Liver (tissue), 8 donors: ENCODE measurements at regions not wholly inside any gene's neighbourhood (a gene's known extent, or its start where the extent isn't known, plus 50 kb on each side); places are given as distances from the start of the nearest gene placed in this dataset.

ENCODE experiments used
- DNase-seq: peaks from one replicate; pipeline ENCODE4 v3.0.0-alpha.2; 2017; ENCODE audit warnings: low spot score
- H3K27ac ChIP-seq, 2 donors: one replicate each; pipeline ENCODE4 v1.7.0; 2013; ENCODE audit warnings: inconsistent platforms in 2 of 2, low read length in 2 of 2, control low read depth in 1 of 2, low read depth in 1 of 2, mild to moderate bottlenecking in 1 of 2
- H3K27me3 ChIP-seq, 4 donors: one replicate each; pipeline versions ENCODE4 v1.6.1 to v1.7.0; 2013; ENCODE audit warnings: low read length in 3 of 4, inconsistent platforms in 1 of 4, mild to moderate bottlenecking in 1 of 4, moderate library complexity in 1 of 4; ENCODE audit not compliant: control insufficient read depth in 4 of 4, insufficient read depth in 4 of 4
- H3K36me3 ChIP-seq, 4 donors: one replicate each; pipeline versions ENCODE4 v1.6.1 to v1.7.0; 2013; ENCODE audit warnings: low read length in 3 of 4, mild to moderate bottlenecking in 3 of 4, low read depth in 1 of 4, moderate library complexity in 1 of 4; ENCODE audit not compliant: control insufficient read depth in 4 of 4, insufficient read depth in 3 of 4
- H3K4me1 ChIP-seq, 4 donors: one replicate each; pipeline versions ENCODE4 v1.6.1 to v1.7.0; 2013; ENCODE audit warnings: low read length in 3 of 4, mild to moderate bottlenecking in 3 of 4, moderate library complexity in 1 of 4; ENCODE audit not compliant: control insufficient read depth in 4 of 4, insufficient read depth in 4 of 4
- H3K4me3 ChIP-seq, 3 donors: one replicate each; pipeline versions ENCODE4 v1.6.1 to v1.7.0; 2013; ENCODE audit warnings: low read length in 3 of 3, control low read depth in 1 of 3, low read depth in 1 of 3, mild to moderate bottlenecking in 1 of 3
- H3K9ac ChIP-seq, 2 donors: one replicate each; pipeline ENCODE4 v1.7.0; 2013; ENCODE audit warnings: low read length in 2 of 2, mild to moderate bottlenecking in 2 of 2, moderate library complexity in 2 of 2, control low read depth in 1 of 2, low read depth in 1 of 2
- H3K9me3 ChIP-seq, 4 donors: one replicate each; pipeline versions ENCODE4 v1.6.1 to v1.7.0; 2013; ENCODE audit warnings: low read length in 3 of 4; ENCODE audit not compliant: control insufficient read depth in 4 of 4
- ATF3 ChIP-seq: IDR thresholded peaks from 2 replicates; pipeline ENCODE4 v1.6.1; 2016; ENCODE audit warnings: antibody characterized with exemption
- CTCF ChIP-seq: fragments of 150-350 bp; IDR thresholded peaks from 2 replicates; pipeline ENCODE4 v1.5.1; 2017; ENCODE audit warnings: improper control_type of control experiment, low read depth, low read length; ENCODE audit not compliant: missing input control
- FOXA1 ChIP-seq: IDR thresholded peaks from 2 replicates; pipeline ENCODE4 v1.6.1; 2016; ENCODE audit warnings: antibody characterized with exemption
- FOXA2 ChIP-seq: IDR thresholded peaks from 2 replicates; pipeline ENCODE4 v1.6.1; 2016; ENCODE audit warnings: antibody characterized with exemption
- GABPA ChIP-seq, 2 donors: IDR thresholded peaks in 1 of 2; conservative IDR thresholded peaks in 1 of 2; 2 replicates each; pipeline ENCODE4 v1.6.1; 2016; ENCODE audit warnings: antibody characterized with exemption in 2 of 2, mild to moderate bottlenecking in 1 of 2, moderate library complexity in 1 of 2
- HNF4A ChIP-seq, 2 donors: conservative IDR thresholded peaks; 2 replicates each; pipeline ENCODE4 v1.6.1; 2016; ENCODE audit warnings: antibody characterized with exemption in 2 of 2, mild to moderate bottlenecking in 2 of 2
- HNF4G ChIP-seq: IDR thresholded peaks from 2 replicates; pipeline ENCODE4 v1.6.1; 2016; ENCODE audit warnings: antibody characterized with exemption
- JUND ChIP-seq, 2 donors: IDR thresholded peaks; 2 replicates each; pipeline ENCODE4 v1.6.1; 2016; ENCODE audit warnings: antibody characterized with exemption in 2 of 2
- MAX ChIP-seq: IDR thresholded peaks from 2 replicates; pipeline ENCODE4 v1.6.1; 2016; ENCODE audit warnings: antibody characterized with exemption
- NR2F2 ChIP-seq: IDR thresholded peaks from 2 replicates; pipeline ENCODE4 v1.6.1; 2016; ENCODE audit warnings: antibody characterized with exemption
- RAD21 ChIP-seq, 2 donors: IDR thresholded peaks; 2 replicates each; pipeline ENCODE4 v1.6.1; 2016; ENCODE audit warnings: antibody characterized with exemption in 2 of 2, mild to moderate bottlenecking in 2 of 2
- REST ChIP-seq: IDR thresholded peaks from 2 replicates; pipeline ENCODE4 v1.6.1; 2016; ENCODE audit warnings: antibody characterized with exemption, mild to moderate bottlenecking
- RXRA ChIP-seq, 2 donors: IDR thresholded peaks; 2 replicates each; pipeline ENCODE4 v1.6.1; 2017 to 2018; ENCODE audit warnings: antibody characterized with exemption in 2 of 2, mild to moderate bottlenecking in 1 of 2
- SP1 ChIP-seq: IDR thresholded peaks from 2 replicates; pipeline ENCODE4 v1.6.1; 2018; ENCODE audit warnings: antibody characterized with exemption, mild to moderate bottlenecking
- TAF1 ChIP-seq: conservative IDR thresholded peaks from 2 replicates; pipeline ENCODE4 v1.6.1; 2016; ENCODE audit warnings: antibody characterized with exemption, mild to moderate bottlenecking
- YY1 ChIP-seq: IDR thresholded peaks from 2 replicates; pipeline ENCODE4 v1.6.1; 2016; ENCODE audit warnings: antibody characterized with exemption, mild to moderate bottlenecking
- ZBTB33 ChIP-seq: IDR thresholded peaks from 2 replicates; pipeline ENCODE4 v1.6.1; 2016; ENCODE audit warnings: antibody characterized with exemption
- WGBS: extraction: QIAGEN DNeasy Blood & Tissue Kit; methylation state at CpG from one replicate; pipeline ENCODE4 v1.1.7; 2013; 5-methylcytosine and 5-hydroxymethylcytosine counted together
- donor health status: healthy.
- donor health status: healthy.
- donor health status: healthy.
- donor health status: healthy.
- donor health status: healthy.

- TF ChIP-seq CTCF (no peak), ZBTB33 (no peak), RXRA (IDR thresholded peaks at IDR 0.05) (no peak), REST (no peak), FOXA2 (no peak), SP1 (no peak), NR2F2 (no peak), RAD21 (IDR thresholded peaks at IDR 0.05) (no peak), FOXA1 (no peak), MAX (no peak), TAF1 (no peak), ATF3 (no peak), GABPA (IDR thresholded peaks at IDR 0.05 in 1 of 2, conservative IDR thresholded peaks at IDR 0.05 in 1 of 2) (no peak)
Observed at GRCh38 chr3:643376-643775, 446.8 kb downstream of the CHL1 start.

GRCh38 chr3:655824-656223, 437.0 kb upstream of the CNTN6 start:
- no peaks in the 10 kb centered on the region for H3K4me1 ChIP-seq
- TF ChIP-seq YY1 (no peak), HNF4G (no peak), JUND (IDR thresholded peaks at IDR 0.05) (no peak), HNF4A (conservative IDR thresholded peaks at IDR 0.05) (no peak), SP1 (no peak), ZBTB33 (no peak), FOXA1 (no peak), GABPA (IDR thresholded peaks at IDR 0.05 in 1 of 2, conservative IDR thresholded peaks at IDR 0.05 in 1 of 2) (no peak)
- no peak overlapping the region for H3K9ac ChIP-seq
- WGBS, result 69% methylated on average over 1 of the region's 1 CpG
- no peak for DNase-seq
- no peaks in the 10 kb centered on the region for H3K36me3 ChIP-seq
- no peaks in the 10 kb centered on the region for H3K27me3 ChIP-seq
- H3K27ac ChIP-seq, result no peak overlapping the region
- H3K4me3 ChIP-seq, result no peak overlapping the region
- H3K9me3 ChIP-seq, result no peaks in the 10 kb centered on the region

More at GRCh38 chr3:643376-643775, 446.8 kb downstream of the CHL1 start:
- WGBS, result 60% methylated on average over 1 of the region's 1 CpG
- Histone ChIP-seq H3K4me3 (no peak overlapping the region), H3K4me1 (no peaks in the 10 kb centered on the region), H3K27ac (no peak overlapping the region), H3K9me3 (no peaks in the 10 kb centered on the region), H3K27me3 (no peaks in the 10 kb centered on the region), H3K9ac (no peak overlapping the region), H3K36me3 (no peaks in the 10 kb centered on the region)
- DNase-seq, result no peak
